ENCODE measurements at regions not wholly inside any gene's neighbourhood (a gene's known extent, or its start where the extent isn't known, plus 50 kb on each side); places are given as distances from the start of the nearest gene placed in this dataset.

GRCh38 chr12:124130691-124131591 lies 157.9 kb downstream of the ZNF664 start (continued):
- TF ChIP-seq SAFB2 (CRISPR knock-in tag; IDR thresholded peaks at IDR 0.05; ENCODE audit: borderline replicate concordance, low read depth) = peak; percentile 36; the same call in 1 of the 2 replicates
- TF ChIP-seq ZMYM3 (CRISPR knock-in tag; IDR thresholded peaks at IDR 0.05) = peak; percentile 81
- no peak for TF ChIP-seq MXD1 (CRISPR knock-in tag; IDR thresholded peaks at IDR 0.05)
- TF ChIP-seq GFI1 (CRISPR knock-in tag; IDR thresholded peaks at IDR 0.05; ENCODE audit: borderline replicate concordance) = peak; percentile 92
- TF ChIP-seq HMGXB4 (CRISPR knock-in tag; IDR thresholded peaks at IDR 0.05; ENCODE audit: borderline replicate concordance in 1 of 2, low read depth in 1 of 2) = peak; percentile 57 to 63; a peak in 2 of 4 replicates
- TF ChIP-seq ATF1 (CRISPR knock-in tag; IDR thresholded peaks at IDR 0.05) = no peak
- no peak for TF ChIP-seq DMAP1 (CRISPR knock-in tag; IDR thresholded peaks at IDR 0.05)
- no peak; the same call in 1 of the 2 replicates for TF ChIP-seq GABPB1 (CRISPR knock-in tag; IDR thresholded peaks at IDR 0.05)
- TF ChIP-seq ZSCAN29 (CRISPR knock-in tag; conservative IDR thresholded peaks at IDR 0.05) = peak; percentile 83; the same call in 1 of the 2 replicates
- peak; percentile 54; the same call in 1 of the 2 replicates for TF ChIP-seq ZNF354B (CRISPR knock-in tag; IDR thresholded peaks at IDR 0.05)
- TF ChIP-seq HOXD1 (CRISPR knock-in tag; IDR thresholded peaks at IDR 0.05) = peak; percentile 63; the same call in 1 of the 2 replicates
- peak; percentile 94 for TF ChIP-seq GATAD2A (CRISPR knock-in tag; IDR thresholded peaks at IDR 0.05)
- TF ChIP-seq ZNF335 (CRISPR knock-in tag; IDR thresholded peaks at IDR 0.05) = peak; percentile 50; the same call in 1 of the 2 replicates
- TF ChIP-seq GPBP1L1 (CRISPR knock-in tag; IDR thresholded peaks at IDR 0.05) = no peak
- TF ChIP-seq ZNF24 (IDR thresholded peaks at IDR 0.05) = no peak
- TF ChIP-seq REXO4 (CRISPR knock-in tag; IDR thresholded peaks at IDR 0.05; ENCODE audit: borderline replicate concordance) = no peak
- TF ChIP-seq RFXANK (CRISPR knock-in tag; IDR thresholded peaks at IDR 0.05) = no peak
- peak; percentile 67; the same call in 1 of the 2 replicates for TF ChIP-seq ZSCAN9 (CRISPR knock-in tag; IDR thresholded peaks at IDR 0.05; ENCODE audit: borderline replicate concordance)
- TF ChIP-seq MXD3 (CRISPR knock-in tag; IDR thresholded peaks at IDR 0.05) = 0 out of 2 replicates have a peak, but pooled peaks have one; percentile 19
- no peak for TF ChIP-seq PAF1 (CRISPR knock-in tag; IDR thresholded peaks at IDR 0.05)
- TF ChIP-seq HMGXB3 (CRISPR knock-in tag; IDR thresholded peaks at IDR 0.05; ENCODE audit: borderline replicate concordance) = no peak
- no peak for TF ChIP-seq HNRNPL (IDR thresholded peaks at IDR 0.05; ENCODE audit: low read depth, low read length)
